ENCODE measurements at regions not wholly inside any gene's neighbourhood (a gene's known extent, or its start where the extent isn't known, plus 50 kb on each side); places are given as distances from the start of the nearest gene placed in this dataset.

GRCh38 chr12:113666223-113666622, 194.6 kb upstream of the LHX5 start:
- Mint-ChIP-seq H3K4me1 (peaks cover 44 to 57% of the 10 kb centered on the region in 2 experiments), H3K9me3 (no peaks in the 10 kb centered on the region; a peak in 2 of 5 replicates), H3K27ac (peak overlapping the region in 1 of 3 experiments; percentile 80; a peak in 2 of 7 replicates), H3K4me3 (no peak overlapping the region), H3K36me3 (ENCODE audit: insufficient read depth in 1 of 3, low read depth in 3 of 3) (no peaks in the 10 kb centered on the region), H3K27me3 (ENCODE audit: low read depth) (peaks cover 8% of the 10 kb centered on the region)
- DNase-seq = no peak
- Histone ChIP-seq H4K8ac (replicated peaks; ENCODE audit: insufficient read length, low read depth, low read length) (no peak overlapping the region), H3K27ac (ENCODE audit: insufficient read length, low read depth, low read length) (no peak overlapping the region), H2AK5ac (ENCODE audit: insufficient read length, low read length) (no peak overlapping the region), H2AFZ (ENCODE audit: low read length) (no peak overlapping the region), H3K4me1 (ENCODE audit: insufficient read depth, low read length) (peaks cover 2% of the 10 kb centered on the region; the same call in 1 of the 2 replicates), H3K56ac (ENCODE audit: insufficient read length, low read depth, low read length) (no peak overlapping the region), H3K79me1 (ENCODE audit: insufficient read depth, low read depth, low read length, poor library complexity, severe bottlenecking) (no peaks in the 10 kb centered on the region), H4K5ac (ENCODE audit: insufficient read length, low read depth, low read length) (no peak overlapping the region), H3K9ac (ENCODE audit: extremely low read depth, insufficient read length, low read length) (no peak overlapping the region), H4K20me1 (ENCODE audit: control insufficient read depth, insufficient read depth, insufficient read length) (no peaks in the 10 kb centered on the region), H3K27me3 (ENCODE audit: insufficient read depth, low read length) (no peaks in the 10 kb centered on the region), H3K9me3 (ENCODE audit: control insufficient read depth, low read depth, low read length) (no peaks in the 10 kb centered on the region), H2BK120ac (ENCODE audit: low read depth, low read length, poor library complexity, severe bottlenecking) (no peak overlapping the region), H3K23ac (ENCODE audit: insufficient read length, low read depth, low read length) (no peak overlapping the region), H3T11ph (ENCODE audit: low read length) (no peak overlapping the region), H4K91ac (ENCODE audit: insufficient read length, low read depth, low read length) (no peak overlapping the region), H3K4me2 (ENCODE audit: insufficient read depth, insufficient read length, low read length) (no peak overlapping the region), H3K4ac (ENCODE audit: low read depth, low read length) (no peak overlapping the region), H3K23me2 (ENCODE audit: insufficient read length, low read depth, low read length, poor library complexity, severe bottlenecking) (no peaks in the 10 kb centered on the region), H3K14ac (ENCODE audit: insufficient read depth, low read length) (no peak overlapping the region), H3K18ac (ENCODE audit: insufficient read length, low read depth, low read length) (no peak overlapping the region), H2BK20ac (ENCODE audit: low read depth, low read length, poor library complexity, severe bottlenecking) (no peak overlapping the region), H2BK12ac (ENCODE audit: insufficient read length, low read depth, low read length) (no peak overlapping the region), H3K79me2 (ENCODE audit: insufficient read depth, low read length) (no peaks in the 10 kb centered on the region), H2BK15ac (ENCODE audit: low read depth, low read length) (no peak overlapping the region), H2BK5ac (ENCODE audit: insufficient read length, low read length) (no peak overlapping the region)
- TF ChIP-seq CTCF (conservative IDR thresholded peaks at IDR 0.05) = no peak
- WGBS (ENCODE audit: extremely low coverage, insufficient read length, low lambda C conversion rate) = no CpG with 5 or more reads among the region's 6 CpGs

Measured in H9 (cell line).